NB4 (cell line): ENCODE measurements at regions not wholly inside any gene's neighbourhood (a gene's known extent, or its start where the extent isn't known, plus 50 kb on each side); places are given as distances from the start of the nearest gene placed in this dataset.

Experiments used
- DNase-seq: peaks from one replicate; pipeline ENCODE4 v3.0.0; 2010; ENCODE audit warnings: low read depth
- H3K4me3 ChIP-seq: one replicate; pipeline ENCODE4 v1.5.1; 2011; ENCODE audit warnings: mild to moderate bottlenecking, low read depth, low read length, moderate library complexity
- CTCF ChIP-seq: IDR thresholded peaks from one replicate; pipeline ENCODE4 v1.5.1; 2012; ENCODE audit warnings: low read depth, low read length
- MYC ChIP-seq: IDR thresholded peaks from 2 replicates; pipeline ENCODE4 v1.6.1; 2011; ENCODE audit warnings: low read depth, low read length
- POLR2A ChIP-seq: IDR thresholded peaks from 2 replicates; pipeline ENCODE4 v1.6.1; 2011; ENCODE audit warnings: mild to moderate bottlenecking; ENCODE audit not compliant: insufficient read length; ENCODE audit errors: extremely low read depth
- TF ChIP-seq, protein P1 (sequence below): IDR thresholded peaks from 2 replicates; pipeline ENCODE4 v1.6.1; 2011; ENCODE audit warnings: low read depth, low read length

GRCh38 chr6:142537612-142538478 is 236.0 kb downstream of the ADGRG6 start:
- DNase-seq, result peak; percentile 44
- no peak overlapping the region for H3K4me3 ChIP-seq
- TF ChIP-seq MYC, result no peak
- TF ChIP-seq CTCF, result peak; percentile 49
- TF ChIP-seq, protein P1, sequence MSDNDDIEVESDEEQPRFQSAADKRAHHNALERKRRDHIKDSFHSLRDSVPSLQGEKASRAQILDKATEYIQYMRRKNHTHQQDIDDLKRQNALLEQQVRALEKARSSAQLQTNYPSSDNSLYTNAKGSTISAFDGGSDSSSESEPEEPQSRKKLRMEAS, result no peak

DNA sequence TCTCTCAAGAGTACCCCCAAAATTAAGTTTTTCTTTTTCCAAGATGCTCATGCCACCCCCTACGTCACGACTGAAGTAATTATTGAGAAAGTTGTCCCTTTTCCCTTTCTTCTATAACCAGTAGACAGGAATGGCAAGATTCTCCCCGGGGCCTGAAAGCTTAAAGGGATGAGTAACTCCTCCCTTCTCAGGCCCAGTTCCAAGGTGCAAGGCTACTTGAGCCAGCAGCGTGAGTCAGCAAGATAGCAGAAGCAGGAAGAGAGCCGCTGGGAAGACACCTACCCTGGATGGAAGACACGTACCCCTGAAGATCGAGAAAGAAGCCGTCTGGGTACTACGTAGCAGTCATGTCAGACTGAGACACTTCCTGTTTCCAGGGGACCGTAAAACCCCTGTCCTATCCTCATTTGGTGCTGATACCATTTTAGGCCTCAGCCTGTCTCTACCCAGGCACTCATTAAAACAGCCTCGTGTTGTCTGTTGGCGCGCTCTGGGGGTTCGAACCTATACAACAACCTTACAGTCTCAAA is 241.0 kb downstream of the ADGRG6 start:
- no peak for DNase-seq
- H3K4me3 ChIP-seq, result no peak overlapping the region
- TF ChIP-seq POLR2A (no peak), CTCF (no peak), MYC (no peak)
- TF ChIP-seq, protein P1, result no peak

- no peak for DNase-seq
- TF ChIP-seq, protein P1, result no peak
- TF ChIP-seq MYC (no peak), POLR2A (no peak), CTCF (no peak)
- no peak overlapping the region for H3K4me3 ChIP-seq
Observed at GRCh38 chr6:142543606-142544005, 241.8 kb downstream of the ADGRG6 start.

DNA sequence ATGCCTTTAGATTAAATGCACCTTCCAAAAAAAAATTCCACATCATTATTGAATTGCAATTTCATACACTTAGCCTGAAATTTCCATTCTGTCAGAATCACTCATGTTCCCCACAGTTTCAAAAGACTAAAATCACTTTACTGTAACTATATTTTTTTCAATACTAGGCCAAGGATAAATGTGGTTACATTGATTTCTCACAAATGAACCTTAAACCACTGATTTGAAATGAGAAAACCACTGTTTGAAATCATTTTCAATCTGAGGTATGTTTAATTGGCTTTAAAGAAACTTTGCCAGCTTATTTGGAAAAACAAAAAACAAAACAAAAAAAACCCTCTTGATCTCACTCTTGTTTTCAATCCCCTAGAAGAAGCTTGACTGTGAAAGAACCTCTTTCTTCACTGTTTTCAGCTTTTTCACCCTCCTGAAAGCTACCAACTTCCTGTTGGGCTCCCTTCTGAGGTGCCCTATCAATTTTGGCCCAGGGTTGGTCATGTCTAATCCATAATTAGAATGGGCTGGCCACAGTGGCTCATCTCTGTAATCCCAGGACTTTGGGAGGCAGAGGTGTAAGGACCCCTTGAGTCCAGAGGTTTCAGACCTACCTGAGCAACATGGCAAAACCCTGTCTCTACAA is 242.5 kb downstream of the ADGRG6 start:
- TF ChIP-seq, protein P1, result no peak
- no peak for TF ChIP-seq CTCF
- H3K4me3 ChIP-seq, result no peak overlapping the region
- DNase-seq, result no peak

- DNase-seq, result no peak
- H3K4me3 ChIP-seq, result no peak overlapping the region
- TF ChIP-seq, protein P1, result no peak
- TF ChIP-seq MYC (no peak), POLR2A (no peak), CTCF (no peak)
Observed at GRCh38 chr6:142545147-142545546, 243.3 kb downstream of the ADGRG6 start.
